ENCODE measurements at regions not wholly inside any gene's neighbourhood (a gene's known extent, or its start where the extent isn't known, plus 50 kb on each side); places are given as distances from the start of the nearest gene placed in this dataset.

GRCh38 chr5:101966476-101966875 lies 329.6 kb downstream of the SLCO4C1 start:
- H3K9me3 Mint-ChIP-seq: no peaks in the 10 kb centered on the region
- no peak overlapping the region for H3K4me3 ChIP-seq (ENCODE audit: low read depth, low read length)
- H3K27me3 Mint-ChIP-seq: no peaks in the 10 kb centered on the region
- H3K27me3 ChIP-seq (ENCODE audit: control insufficient read depth, insufficient read depth, low read length): no peaks in the 10 kb centered on the region
- H3K27ac Mint-ChIP-seq: no peak overlapping the region
- H3K4me1 Mint-ChIP-seq: no peaks in the 10 kb centered on the region
- H3K4me3 Mint-ChIP-seq: no peak overlapping the region
- H3K27ac ChIP-seq (ENCODE audit: insufficient read depth, low read length, poor library complexity, severe bottlenecking): no peak overlapping the region
- no peaks in the 10 kb centered on the region for H3K36me3 Mint-ChIP-seq
- no peaks in the 10 kb centered on the region for H3K36me3 ChIP-seq (ENCODE audit: control insufficient read depth, insufficient read depth, low read length)
- no peaks in the 10 kb centered on the region for H3K4me1 ChIP-seq (ENCODE audit: control insufficient read depth, insufficient read depth, low read length, poor library complexity, severe bottlenecking)
- ATAC-seq (ENCODE audit: low read depth in 2 of 2): no peak
- H3K9me3 ChIP-seq (ENCODE audit: control insufficient read depth in 2 of 2, low read length in 2 of 2): no peaks in the 10 kb centered on the region
- DNase-seq: no peak

- Mint-ChIP-seq H3K9me3 (peaks cover 0 to 4% (median 0%) of the 10 kb centered on the region in 7 donors), H3K36me3 (no peaks in the 10 kb centered on the region), H3K4me3 (no peak overlapping the region), H3K4me1 (no peaks in the 10 kb centered on the region), H3K27me3 (no peaks in the 10 kb centered on the region), H3K27ac (no peak overlapping the region)
- Histone ChIP-seq H3K9me3 (ENCODE audit: control insufficient read depth in 2 of 2, low read length in 2 of 2) (no peaks in the 10 kb centered on the region), H3K4me3 (ENCODE audit: low read depth, low read length) (no peak overlapping the region), H3K36me3 (ENCODE audit: control insufficient read depth, insufficient read depth, low read length) (no peaks in the 10 kb centered on the region), H3K27ac (ENCODE audit: insufficient read depth, low read length, poor library complexity, severe bottlenecking) (no peak overlapping the region), H3K4me1 (ENCODE audit: control insufficient read depth, insufficient read depth, low read length, poor library complexity, severe bottlenecking) (no peaks in the 10 kb centered on the region), H3K27me3 (ENCODE audit: control insufficient read depth, insufficient read depth, low read length) (no peaks in the 10 kb centered on the region)
- no peak for DNase-seq
- ATAC-seq (ENCODE audit: low read depth in 2 of 2): no peak
Measured at GRCh38 chr5:101955891-101956290, 340.2 kb downstream of the SLCO4C1 start.

DNA sequence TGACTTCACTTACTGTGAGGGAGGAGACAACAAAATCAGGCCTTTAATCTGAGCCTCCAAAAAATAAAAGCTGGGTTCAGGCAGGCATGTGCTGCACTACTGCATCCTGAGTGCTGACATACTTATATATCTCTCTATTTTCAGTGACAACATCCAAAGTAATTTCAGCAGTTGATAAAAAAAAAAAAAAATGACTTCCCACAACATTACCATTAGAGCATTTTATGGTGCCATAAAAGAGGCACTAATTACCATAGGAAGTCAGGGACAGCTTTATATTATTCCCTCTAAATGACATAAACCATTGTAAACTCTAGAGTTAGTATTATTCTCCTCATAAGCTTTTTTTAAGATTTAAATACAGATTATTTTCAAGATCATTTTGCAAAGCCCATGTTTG lies 346.1 kb downstream of the SLCO4C1 start:
- Histone ChIP-seq H3K36me3 (ENCODE audit: control insufficient read depth, insufficient read depth, low read length) (no peaks in the 10 kb centered on the region), H3K4me3 (ENCODE audit: low read depth, low read length) (no peak overlapping the region), H3K4me1 (ENCODE audit: control insufficient read depth, insufficient read depth, low read length, poor library complexity, severe bottlenecking) (no peaks in the 10 kb centered on the region), H3K27me3 (ENCODE audit: control insufficient read depth, insufficient read depth, low read length) (no peaks in the 10 kb centered on the region), H3K9me3 (ENCODE audit: control insufficient read depth in 2 of 2, low read length in 2 of 2) (no peaks in the 10 kb centered on the region), H3K27ac (ENCODE audit: insufficient read depth, low read length, poor library complexity, severe bottlenecking) (no peak overlapping the region)
- Mint-ChIP-seq H3K27ac (no peak overlapping the region), H3K27me3 (no peaks in the 10 kb centered on the region), H3K4me1 (no peaks in the 10 kb centered on the region), H3K4me3 (no peak overlapping the region), H3K36me3 (no peaks in the 10 kb centered on the region), H3K9me3 (peaks cover 0 to 3% (median 0%) of the 10 kb centered on the region in 7 donors)
- no peak for DNase-seq
- no peak for ATAC-seq (ENCODE audit: low read depth in 2 of 2)

DNA sequence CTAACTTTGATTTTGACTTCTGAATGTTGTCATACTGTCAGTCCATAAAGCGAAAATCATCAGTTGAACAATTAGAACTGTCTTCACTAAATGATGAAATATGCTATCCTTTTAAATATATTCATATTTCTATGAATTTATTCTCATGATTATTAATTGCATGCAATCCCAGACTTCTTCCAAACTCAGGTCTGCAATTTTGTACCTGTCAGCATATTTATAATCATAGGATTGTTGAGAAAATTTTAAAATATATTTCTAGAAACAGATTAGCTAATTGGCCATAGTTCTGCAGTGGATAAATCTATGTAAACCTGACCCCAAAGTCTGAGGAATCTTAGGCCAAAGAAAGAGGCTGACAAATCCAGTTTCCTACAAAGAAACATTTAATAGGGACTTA lies 347.5 kb downstream of the SLCO4C1 start:
- DNase-seq (no peak), ATAC-seq (ENCODE audit: low read depth in 2 of 2) (no peak)
- H3K4me1 Mint-ChIP-seq: no peaks in the 10 kb centered on the region
- Histone ChIP-seq H3K27ac (ENCODE audit: insufficient read depth, low read length, poor library complexity, severe bottlenecking) (no peak overlapping the region), H3K4me3 (ENCODE audit: low read depth, low read length) (no peak overlapping the region), H3K36me3 (ENCODE audit: control insufficient read depth, insufficient read depth, low read length) (no peaks in the 10 kb centered on the region), H3K27me3 (ENCODE audit: control insufficient read depth, insufficient read depth, low read length) (no peaks in the 10 kb centered on the region), H3K9me3 (ENCODE audit: control insufficient read depth in 2 of 2, low read length in 2 of 2) (no peaks in the 10 kb centered on the region), H3K4me1 (ENCODE audit: control insufficient read depth, insufficient read depth, low read length, poor library complexity, severe bottlenecking) (no peaks in the 10 kb centered on the region)
- no peaks in the 10 kb centered on the region for H3K36me3 Mint-ChIP-seq
- no peak overlapping the region for H3K27ac Mint-ChIP-seq
- no peaks in the 10 kb centered on the region for H3K27me3 Mint-ChIP-seq
- no peak overlapping the region for H3K4me3 Mint-ChIP-seq
- peaks cover 0 to 3% (median 0%) of the 10 kb centered on the region in 7 donors for H3K9me3 Mint-ChIP-seq

- H3K36me3 ChIP-seq (ENCODE audit: control insufficient read depth, insufficient read depth, low read length): no peaks in the 10 kb centered on the region
- DNase-seq (peak in 1 of 3 donors; percentile 6), ATAC-seq (ENCODE audit: low read depth in 2 of 2) (no peak)
- no peaks in the 10 kb centered on the region for H3K27me3 ChIP-seq (ENCODE audit: control insufficient read depth, insufficient read depth, low read length)
- Mint-ChIP-seq H3K27me3 (no peaks in the 10 kb centered on the region), H3K27ac (no peak overlapping the region), H3K4me1 (no peaks in the 10 kb centered on the region), H3K36me3 (no peaks in the 10 kb centered on the region), H3K9me3 (peaks cover 0 to 3% (median 0%) of the 10 kb centered on the region in 7 donors), H3K4me3 (no peak overlapping the region)
- no peaks in the 10 kb centered on the region for H3K9me3 ChIP-seq (ENCODE audit: control insufficient read depth in 2 of 2, low read length in 2 of 2)
- no peak overlapping the region for H3K4me3 ChIP-seq (ENCODE audit: low read depth, low read length)
- no peaks in the 10 kb centered on the region for H3K4me1 ChIP-seq (ENCODE audit: control insufficient read depth, insufficient read depth, low read length, poor library complexity, severe bottlenecking)
- H3K27ac ChIP-seq (ENCODE audit: insufficient read depth, low read length, poor library complexity, severe bottlenecking): no peak overlapping the region
Measured at GRCh38 chr5:101943784-101944183, 352.3 kb downstream of the SLCO4C1 start.

- H3K36me3 ChIP-seq (ENCODE audit: control insufficient read depth, insufficient read depth, low read length): no peaks in the 10 kb centered on the region
- no peaks in the 10 kb centered on the region for H3K4me1 Mint-ChIP-seq
- DNase-seq (peak in 1 of 3 donors; percentile 8), ATAC-seq (ENCODE audit: low read depth in 2 of 2) (no peak)
- H3K27ac Mint-ChIP-seq: no peak overlapping the region
- no peaks in the 10 kb centered on the region for H3K27me3 Mint-ChIP-seq
- no peak overlapping the region for H3K27ac ChIP-seq (ENCODE audit: insufficient read depth, low read length, poor library complexity, severe bottlenecking)
- no peaks in the 10 kb centered on the region for H3K27me3 ChIP-seq (ENCODE audit: control insufficient read depth, insufficient read depth, low read length)
- no peaks in the 10 kb centered on the region for H3K36me3 Mint-ChIP-seq
- H3K9me3 ChIP-seq (ENCODE audit: control insufficient read depth in 2 of 2, low read length in 2 of 2): no peaks in the 10 kb centered on the region
- no peaks in the 10 kb centered on the region for H3K4me1 ChIP-seq (ENCODE audit: control insufficient read depth, insufficient read depth, low read length, poor library complexity, severe bottlenecking)
- H3K4me3 ChIP-seq (ENCODE audit: low read depth, low read length): no peak overlapping the region
- peaks cover 0 to 3% (median 0%) of the 10 kb centered on the region in 7 donors for H3K9me3 Mint-ChIP-seq
- H3K4me3 Mint-ChIP-seq: no peak overlapping the region
Measured at GRCh38 chr5:101942321-101942882, 353.7 kb downstream of the SLCO4C1 start.

- no peaks in the 10 kb centered on the region for H3K4me1 ChIP-seq (ENCODE audit: control insufficient read depth, insufficient read depth, low read length, poor library complexity, severe bottlenecking)
- no peak overlapping the region for H3K27ac ChIP-seq (ENCODE audit: insufficient read depth, low read length, poor library complexity, severe bottlenecking)
- ATAC-seq (ENCODE audit: low read depth in 2 of 2): no peak
- H3K9me3 Mint-ChIP-seq: peaks cover 0 to 3% (median 0%) of the 10 kb centered on the region in 7 donors
- H3K27ac Mint-ChIP-seq: no peak overlapping the region
- no peaks in the 10 kb centered on the region for H3K36me3 ChIP-seq (ENCODE audit: control insufficient read depth, insufficient read depth, low read length)
- no peak for DNase-seq
- H3K9me3 ChIP-seq (ENCODE audit: control insufficient read depth in 2 of 2, low read length in 2 of 2): no peaks in the 10 kb centered on the region
- H3K4me3 ChIP-seq (ENCODE audit: low read depth, low read length): no peak overlapping the region
- no peak overlapping the region for H3K4me3 Mint-ChIP-seq
- H3K36me3 Mint-ChIP-seq: no peaks in the 10 kb centered on the region
- no peaks in the 10 kb centered on the region for H3K4me1 Mint-ChIP-seq
- no peaks in the 10 kb centered on the region for H3K27me3 ChIP-seq (ENCODE audit: control insufficient read depth, insufficient read depth, low read length)
- no peaks in the 10 kb centered on the region for H3K27me3 Mint-ChIP-seq
Measured at GRCh38 chr5:101937041-101937440, 359.0 kb downstream of the SLCO4C1 start.

DNA sequence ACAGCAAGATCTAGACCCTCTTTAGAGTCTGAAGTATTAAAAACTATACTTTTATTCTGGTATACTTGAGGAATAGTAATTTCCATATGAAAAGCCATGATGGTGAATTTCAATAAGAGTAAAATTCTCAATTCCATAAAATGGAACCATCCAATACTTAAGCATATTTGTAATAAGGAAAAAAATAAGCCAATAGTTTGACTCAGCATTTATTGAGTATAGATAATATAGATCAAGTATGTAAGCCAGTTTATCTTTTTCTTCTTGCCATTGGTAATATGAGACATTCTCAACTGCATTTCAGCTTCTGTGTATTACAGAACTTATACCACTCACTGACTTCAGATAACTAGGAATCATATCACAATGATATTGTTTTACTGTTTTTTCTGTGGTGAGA lies 361.0 kb downstream of the SLCO4C1 start:
- Mint-ChIP-seq H3K36me3 (no peaks in the 10 kb centered on the region), H3K4me3 (no peak overlapping the region), H3K27ac (no peak overlapping the region), H3K4me1 (no peaks in the 10 kb centered on the region), H3K9me3 (peaks cover 0 to 3% (median 0%) of the 10 kb centered on the region in 7 donors), H3K27me3 (no peaks in the 10 kb centered on the region)
- no peaks in the 10 kb centered on the region for H3K36me3 ChIP-seq (ENCODE audit: control insufficient read depth, insufficient read depth, low read length)
- no peaks in the 10 kb centered on the region for H3K27me3 ChIP-seq (ENCODE audit: control insufficient read depth, insufficient read depth, low read length)
- H3K27ac ChIP-seq (ENCODE audit: insufficient read depth, low read length, poor library complexity, severe bottlenecking): no peak overlapping the region
- H3K4me1 ChIP-seq (ENCODE audit: control insufficient read depth, insufficient read depth, low read length, poor library complexity, severe bottlenecking): no peaks in the 10 kb centered on the region
- no peak overlapping the region for H3K4me3 ChIP-seq (ENCODE audit: low read depth, low read length)
- no peak for ATAC-seq (ENCODE audit: low read depth in 2 of 2)
- H3K9me3 ChIP-seq (ENCODE audit: control insufficient read depth in 2 of 2, low read length in 2 of 2): no peaks in the 10 kb centered on the region
- DNase-seq: no peak
